SU-DHL-6 (cell line): ENCODE measurements at regions not wholly inside any gene's neighbourhood (a gene's known extent, or its start where the extent isn't known, plus 50 kb on each side); places are given as distances from the start of the nearest gene placed in this dataset.

Experiments used
- H2AFZ ChIP-seq: fragments of 200-600 bp; sonication (generic); 2 replicates; pipeline ENCODE4 v1.6.1; 2014; ENCODE audit warnings: low read depth, mild to moderate bottlenecking, moderate library complexity, mixed read lengths, antibody characterized with exemption, low read length; ENCODE audit not compliant: severe bottlenecking
- H3F3A ChIP-seq: fragments of 200-600 bp; shearing (Covaris generic); 2 replicates; pipeline ENCODE4 v1.6.0; 2016; ENCODE audit warnings: antibody characterized with exemption, mild to moderate bottlenecking; ENCODE audit not compliant: insufficient read depth
- H3K27ac ChIP-seq: fragments of 200-600 bp; sonication (generic); 2 replicates; pipeline ENCODE4 v1.5.1; 2016; ENCODE audit warnings: low read depth, mild to moderate bottlenecking, low read length, moderate library complexity, mixed read lengths
- H3K27me3 ChIP-seq: fragments of 200-600 bp; sonication (generic), shearing (Covaris generic); 2 replicates; pipeline ENCODE4 v1.6.0; 2014; ENCODE audit warnings: mild to moderate bottlenecking, low read length
- H3K36me3 ChIP-seq: fragments of 200-600 bp; sonication (generic); 2 replicates; pipeline ENCODE4 v1.6.1; 2014; ENCODE audit warnings: mild to moderate bottlenecking, low read length, mixed read lengths
- H3K4me2 ChIP-seq: fragments of 300-600, 200-600 bp; shearing (Covaris generic), sonication (generic); 2 replicates; pipeline ENCODE4 v1.6.0; 2014; ENCODE audit warnings: low read length, low read depth, mild to moderate bottlenecking; ENCODE audit not compliant: poor library complexity, severe bottlenecking
- H3K4me3 ChIP-seq: fragments of 200-600 bp; sonication (generic); 2 replicates; pipeline ENCODE4 v1.5.1; 2014; ENCODE audit warnings: antibody characterized with exemption, low read length, mild to moderate bottlenecking, mixed read lengths; ENCODE audit not compliant: insufficient read depth, poor library complexity, severe bottlenecking
- H3K79me2 ChIP-seq: fragments of 200-600 bp; sonication (generic); 2 replicates; pipeline ENCODE4 v1.6.1; 2014; ENCODE audit warnings: mild to moderate bottlenecking, low read length, moderate library complexity; ENCODE audit not compliant: insufficient read depth
- H3K9ac ChIP-seq: fragments of 200-600 bp; sonication (generic); 2 replicates; pipeline ENCODE4 v1.7.0; 2014; ENCODE audit warnings: mild to moderate bottlenecking, low read length
- H3K9me2 ChIP-seq: fragments of 200-600 bp; sonication (generic); replicated peaks from 2 replicates; pipeline ENCODE4 v1.6.1; 2014; ENCODE audit warnings: low read length; ENCODE audit not compliant: insufficient read depth
- H3K9me3 ChIP-seq: fragments of 200-600 bp; sonication (generic); 2 replicates; pipeline ENCODE4 v1.6.1; 2014; ENCODE audit warnings: low read length, mixed read lengths; ENCODE audit not compliant: insufficient read depth
- H4K20me1 ChIP-seq: fragments of 200-600 bp; sonication (generic); 2 replicates; pipeline ENCODE4 v1.6.1; 2014; ENCODE audit warnings: low read depth, mild to moderate bottlenecking, antibody characterized with exemption, low read length, moderate library complexity, mixed read lengths
- CTCF ChIP-seq: fragments of 200-600 bp; sonication (generic); IDR thresholded peaks from one replicate; pipeline ENCODE4 v1.5.1; 2017; ENCODE audit warnings: antibody characterized with exemption, mild to moderate bottlenecking, low read length, moderate library complexity; ENCODE audit not compliant: insufficient read depth, poor library complexity, severe bottlenecking
- EZH2phosphoT487 ChIP-seq: fragments of 200-600 bp; sonication (generic), shearing (Covaris generic); conservative IDR thresholded peaks from 2 replicates; pipeline ENCODE4 v1.6.1; 2018; ENCODE audit warnings: mild to moderate bottlenecking, antibody characterized with exemption, low read length, moderate library complexity, mixed read lengths

GRCh38 chr14:105938055-105938863, 411.9 kb downstream of the TMEM121 start:
- H3K27ac ChIP-seq: no peak overlapping the region
- no peaks in the 10 kb centered on the region for H3K36me3 ChIP-seq
- H4K20me1 ChIP-seq: no peaks in the 10 kb centered on the region
- H3F3A ChIP-seq: no peaks in the 10 kb centered on the region
- no peaks in the 10 kb centered on the region for H3K9me2 ChIP-seq
- H2AFZ ChIP-seq: no peak overlapping the region
- no peak overlapping the region for H3K9ac ChIP-seq
- no peaks in the 10 kb centered on the region for H3K27me3 ChIP-seq
- H3K4me2 ChIP-seq: no peak overlapping the region
- TF ChIP-seq EZH2phosphoT487: no peak
- no peak for TF ChIP-seq CTCF
- 0 out of 2 replicates have a peak, but pooled peaks cover 7% of the 10 kb centered on the region for H3K9me3 ChIP-seq
- no peak overlapping the region for H3K4me3 ChIP-seq
- no peaks in the 10 kb centered on the region for H3K79me2 ChIP-seq

GRCh38 chr14:105938959-105939358, 412.6 kb downstream of the TMEM121 start:
- Histone ChIP-seq H3K4me3 (no peak overlapping the region), H3K9me3 (0 out of 2 replicates have a peak, but pooled peaks cover 7% of the 10 kb centered on the region), H3K36me3 (no peaks in the 10 kb centered on the region), H3K9me2 (no peaks in the 10 kb centered on the region), H3K27ac (no peak overlapping the region), H3K79me2 (no peaks in the 10 kb centered on the region), H3K27me3 (no peaks in the 10 kb centered on the region), H4K20me1 (no peaks in the 10 kb centered on the region), H3F3A (no peaks in the 10 kb centered on the region), H3K9ac (no peak overlapping the region), H3K4me2 (no peak overlapping the region), H2AFZ (no peak overlapping the region)
- no peak for TF ChIP-seq CTCF
- no peak for TF ChIP-seq EZH2phosphoT487

- Histone ChIP-seq H4K20me1 (no peaks in the 10 kb centered on the region), H3F3A (no peaks in the 10 kb centered on the region), H3K4me2 (no peak overlapping the region), H3K4me3 (no peak overlapping the region), H2AFZ (no peak overlapping the region), H3K9me2 (no peaks in the 10 kb centered on the region), H3K27me3 (no peaks in the 10 kb centered on the region), H3K79me2 (no peaks in the 10 kb centered on the region), H3K36me3 (no peaks in the 10 kb centered on the region), H3K9ac (no peak overlapping the region), H3K9me3 (0 out of 2 replicates have a peak, but pooled peaks cover 5% of the 10 kb centered on the region), H3K27ac (no peak overlapping the region)
- TF ChIP-seq CTCF (no peak), EZH2phosphoT487 (no peak)
Observed at GRCh38 chr14:105939810-105940508, 413.6 kb downstream of the TMEM121 start.
